NCI-H2171 (cell line): ENCODE measurements at regions not wholly inside any gene's neighbourhood (a gene's known extent, or its start where the extent isn't known, plus 50 kb on each side); places are given as distances from the start of the nearest gene placed in this dataset.

ENCODE experiments used
- DNase-seq: peaks from one replicate; lab custom pipeline; 2025; lab: John Stamatoyannopoulos, UW

- DNase-seq: no peak
Observed at GRCh38 chr2:8624855-8625398, 56.9 kb upstream of the ID2 start.

- DNase-seq: no peak
Observed at GRCh38 chr2:8625399-8626300, 56.2 kb upstream of the ID2 start.

- no peak for DNase-seq
Observed at GRCh38 chr2:8626572-8626971, 55.3 kb upstream of the ID2 start.

- no peak for DNase-seq
Observed at GRCh38 chr2:8627019-8627691, 54.7 kb upstream of the ID2 start.

- no peak for DNase-seq
Observed at GRCh38 chr2:8627692-8628085, 54.2 kb upstream of the ID2 start.

GRCh38 chr2:8628179-8628865 lies 53.5 kb upstream of the ID2 start:
- DNase-seq: no peak

- DNase-seq: no peak
Observed at GRCh38 chr2:8628866-8629209, 53.0 kb upstream of the ID2 start.

- DNase-seq: no peak
Observed at GRCh38 chr2:8629402-8629801, 52.5 kb upstream of the ID2 start.

- no peak for DNase-seq
Observed at GRCh38 chr2:8630676-8631464, 51.0 kb upstream of the ID2 start.

GRCh38 chr2:8631465-8632005 lies 50.3 kb upstream of the ID2 start:
- no peak for DNase-seq
